Kidney epithelial cell (primary cell): ENCODE measurements at regions not wholly inside any gene's neighbourhood (a gene's known extent, or its start where the extent isn't known, plus 50 kb on each side); places are given as distances from the start of the nearest gene placed in this dataset.

Experiments used
- DNase-seq: peaks from one replicate; pipeline ENCODE4 v3.0.0-alpha.2; 2010; ENCODE audit warnings: low read depth
- H3K27me3 ChIP-seq: 2 replicates; pipeline ENCODE4 v1.6.0; 2011; ENCODE audit warnings: low read length; ENCODE audit not compliant: control insufficient read depth, insufficient read depth
- H3K36me3 ChIP-seq: 2 replicates; pipeline ENCODE4 v1.5.1; 2011; ENCODE audit warnings: low read length; ENCODE audit not compliant: control insufficient read depth, insufficient read depth
- H3K4me3 ChIP-seq: 2 replicates; pipeline ENCODE4 v1.5.1; 2011; ENCODE audit warnings: low read depth, mild to moderate bottlenecking, control low read depth, low read length
- CTCF ChIP-seq: IDR thresholded peaks from 2 replicates; pipeline ENCODE4 v1.5.1; 2011; ENCODE audit warnings: mild to moderate bottlenecking, moderate library complexity, low read length, control low read depth, inconsistent platforms; ENCODE audit not compliant: insufficient read depth, poor library complexity, severe bottlenecking

GRCh38 chr22:48510599-48510998 lies 1317.1 kb downstream of the BRD1 start:
- DNase-seq = no peak
- H3K36me3 ChIP-seq = no peaks in the 10 kb centered on the region
- no peaks in the 10 kb centered on the region for H3K27me3 ChIP-seq
- no peak overlapping the region for H3K4me3 ChIP-seq
- TF ChIP-seq CTCF = no peak

GRCh38 chr22:48507595-48508350 lies 1319.9 kb downstream of the BRD1 start:
- Histone ChIP-seq H3K27me3 (no peaks in the 10 kb centered on the region), H3K4me3 (no peak overlapping the region), H3K36me3 (no peaks in the 10 kb centered on the region)
- DNase-seq = no peak
- TF ChIP-seq CTCF = no peak

- Histone ChIP-seq H3K4me3 (no peak overlapping the region), H3K36me3 (no peaks in the 10 kb centered on the region), H3K27me3 (no peaks in the 10 kb centered on the region)
- DNase-seq = no peak
- no peak for TF ChIP-seq CTCF
These were observed 1320.5 kb downstream of the BRD1 start for GRCh38 chr22:48507171-48507570.

GRCh38 chr22:48506506-48507145 lies 1321.0 kb downstream of the BRD1 start:
- H3K36me3 ChIP-seq = no peaks in the 10 kb centered on the region
- DNase-seq = no peak
- H3K4me3 ChIP-seq = no peak overlapping the region
- no peaks in the 10 kb centered on the region for H3K27me3 ChIP-seq
- no peak for TF ChIP-seq CTCF

GRCh38 chr22:48505891-48506290 lies 1321.8 kb downstream of the BRD1 start:
- H3K4me3 ChIP-seq = no peak overlapping the region
- H3K36me3 ChIP-seq = no peaks in the 10 kb centered on the region
- no peak for DNase-seq
- TF ChIP-seq CTCF = no peak
- no peaks in the 10 kb centered on the region for H3K27me3 ChIP-seq

- DNase-seq = no peak
- TF ChIP-seq CTCF = no peak
These were observed 1323.0 kb downstream of the BRD1 start for GRCh38 chr22:48504519-48505140.

More at GRCh38 chr22:48504519-48505140, 1323.0 kb downstream of the BRD1 start:
- H3K27me3 ChIP-seq = no peaks in the 10 kb centered on the region
- no peak overlapping the region for H3K4me3 ChIP-seq
- no peaks in the 10 kb centered on the region for H3K36me3 ChIP-seq
